ENCODE measurements at regions not wholly inside any gene's neighbourhood (a gene's known extent, or its start where the extent isn't known, plus 50 kb on each side); places are given as distances from the start of the nearest gene placed in this dataset.

GRCh38 chr4:32931475-32931874 lies 2211.3 kb downstream of the PCDH7 start (continued):
- TF ChIP-seq CHD7 (IDR thresholded peaks at IDR 0.05; ENCODE audit: insufficient replicate concordance, low read length) (no peak), HDAC2 (IDR thresholded peaks at IDR 0.05; ENCODE audit: borderline replicate concordance in 1 of 2, low read depth in 2 of 2, low read length in 2 of 2) (no peak), EZH2 (IDR thresholded peaks at IDR 0.05; ENCODE audit: low read depth, low read length, severe bottlenecking) (no peak), POU5F1 (IDR thresholded peaks at IDR 0.05; ENCODE audit: low read depth, low read length) (no peak), GTF2F1 (IDR thresholded peaks at IDR 0.05; ENCODE audit: borderline replicate concordance, low read depth, low read length) (no peak), ATF2 (IDR thresholded peaks at IDR 0.05; ENCODE audit: low read length) (no peak), SAP30 (IDR thresholded peaks at IDR 0.05; ENCODE audit: insufficient read depth, insufficient replicate concordance, low read length) (no peak), SP1 (IDR thresholded peaks at IDR 0.05; ENCODE audit: low read depth, low read length) (no peak)
